Stimulated activated CD4-positive, alpha-beta T cell treated with anti-CD3 and anti-CD28 coated beads, TNF-alpha, amount 100 ng/mL, for 4 hours (primary cell): ENCODE measurements at regions not wholly inside any gene's neighbourhood (a gene's known extent, or its start where the extent isn't known, plus 50 kb on each side); places are given as distances from the start of the nearest gene placed in this dataset.
"Not testable (repeated sequence)": the region's sequence is repeated elsewhere in the genome, so short reads cannot be mapped to it uniquely, and the experiment has no call there.

Source experiments
- DNase-seq, 3 experiments: peaks; one replicate each; pipeline ENCODE4 v3.0.0-alpha.2; 2020; ENCODE audit warnings: low read depth in 3 of 3

DNA sequence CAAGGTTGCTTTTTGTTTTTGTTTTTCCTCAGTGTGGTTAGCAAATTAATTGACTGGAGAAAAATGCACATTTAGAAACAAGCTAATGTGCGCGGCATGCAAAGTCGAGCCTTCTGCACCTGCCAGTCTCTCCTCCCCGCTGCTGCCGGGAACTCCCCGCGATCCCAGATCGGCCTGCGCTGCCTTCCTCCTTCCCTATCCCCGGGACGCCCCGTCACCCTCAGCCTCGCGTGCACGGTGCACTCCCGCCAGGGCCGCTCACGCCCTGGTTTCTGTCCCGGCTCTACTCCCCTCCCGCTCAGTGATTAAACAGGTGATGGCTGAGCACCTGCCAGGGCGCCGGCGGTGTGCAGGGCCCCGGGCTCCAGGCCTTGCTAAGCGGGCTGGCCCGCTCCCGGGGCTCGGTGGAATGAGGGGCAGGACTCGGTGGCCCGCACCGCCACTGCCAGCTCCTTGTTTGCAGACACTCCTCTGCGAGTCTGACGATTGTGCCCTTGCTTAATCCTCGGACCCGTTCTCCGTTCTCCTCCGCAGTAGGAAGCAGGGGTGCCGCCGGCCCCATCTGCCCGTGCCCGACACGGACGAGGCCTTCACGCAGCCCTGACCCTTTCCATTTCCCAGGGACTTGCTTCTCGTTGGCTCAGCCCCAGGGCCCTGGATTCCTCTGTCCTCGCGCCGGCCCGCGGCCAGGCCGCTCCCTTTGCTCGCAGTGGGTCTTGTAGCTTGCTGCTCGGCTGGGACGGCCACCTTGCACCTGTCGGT is 143.4 kb downstream of the TRIML1 start:
- DNase-seq: no peak

DNA sequence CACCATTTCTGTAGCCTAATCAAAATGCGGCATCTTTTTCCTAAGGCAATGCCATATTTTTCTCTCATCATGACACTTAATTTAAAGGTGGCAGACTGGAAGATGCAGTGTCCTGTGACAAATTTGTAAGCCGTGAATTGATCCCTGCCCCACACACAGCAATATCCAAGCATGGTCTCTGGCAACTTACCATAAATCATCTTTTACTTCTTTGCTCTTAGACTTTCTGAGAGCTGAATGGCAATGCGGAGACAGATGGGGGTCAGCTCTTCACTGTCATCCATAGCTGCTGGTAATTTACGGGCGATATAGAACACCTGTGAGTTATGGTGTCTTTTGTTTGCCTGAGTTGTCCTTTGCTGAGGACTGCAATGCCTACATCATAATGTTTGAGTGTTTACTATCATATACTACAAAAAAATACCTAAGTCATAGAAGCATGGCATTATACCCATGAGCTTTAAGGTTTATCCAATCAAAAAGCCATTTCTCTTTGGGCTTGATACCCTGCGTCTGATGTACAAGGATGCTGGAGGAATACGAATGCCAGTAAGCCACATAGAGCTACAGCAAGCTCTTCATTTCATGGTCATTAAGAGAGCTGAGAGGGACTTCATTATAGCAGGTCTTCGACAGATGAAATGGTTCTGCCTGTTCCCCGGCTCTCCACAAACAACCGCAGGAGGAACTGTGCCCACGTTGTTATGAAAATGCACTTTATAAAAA is 148.1 kb downstream of the TRIML1 start:
- no peak for DNase-seq

DNA sequence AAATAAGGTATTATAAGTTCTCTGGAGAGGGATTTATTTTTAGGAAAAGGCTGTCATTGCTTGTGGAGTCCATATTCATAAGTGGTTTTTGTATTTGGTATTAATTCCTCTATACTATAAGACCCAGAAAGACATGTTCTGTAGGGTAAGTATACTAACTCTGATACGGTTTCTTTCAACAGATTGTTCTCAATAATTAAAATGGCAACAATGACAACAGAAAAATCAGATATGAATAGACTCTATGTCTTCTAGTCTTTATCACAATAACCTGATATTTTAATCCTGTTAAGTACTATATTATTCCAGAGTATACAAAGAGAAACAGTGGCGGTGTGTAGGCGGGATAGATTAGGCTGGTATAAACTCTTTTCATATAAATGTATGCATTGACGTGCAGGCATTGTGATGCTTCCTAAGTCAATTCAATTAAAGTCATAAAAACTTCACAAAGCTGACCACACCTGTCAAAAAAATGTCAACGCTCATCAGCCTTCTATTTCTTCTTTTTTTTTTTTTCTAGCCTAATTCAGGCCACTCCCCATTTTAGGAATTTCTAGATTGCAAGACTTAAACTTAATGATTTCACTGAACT is 150.4 kb downstream of the TRIML1 start:
- DNase-seq: no peak

DNA sequence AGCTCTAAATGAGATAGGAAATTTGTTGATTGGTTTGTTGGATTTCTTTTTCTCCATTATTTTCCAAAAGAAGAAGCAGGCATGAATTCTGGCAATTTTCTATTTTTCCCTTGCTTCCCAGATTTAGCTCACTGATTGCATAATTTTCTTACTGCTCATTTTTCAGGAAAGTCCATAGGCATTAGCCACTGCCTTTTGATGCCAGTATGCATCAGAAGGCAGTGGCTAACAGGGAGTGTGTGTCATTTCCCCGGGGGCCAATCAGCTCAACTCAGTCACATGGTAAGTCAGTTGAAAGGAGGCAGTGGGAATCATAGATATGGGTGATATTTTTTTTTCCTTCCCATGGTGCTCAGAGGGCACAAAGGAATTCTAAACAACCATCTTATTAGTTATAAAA is 156.7 kb downstream of the TRIML1 start:
- DNase-seq: no peak

DNA sequence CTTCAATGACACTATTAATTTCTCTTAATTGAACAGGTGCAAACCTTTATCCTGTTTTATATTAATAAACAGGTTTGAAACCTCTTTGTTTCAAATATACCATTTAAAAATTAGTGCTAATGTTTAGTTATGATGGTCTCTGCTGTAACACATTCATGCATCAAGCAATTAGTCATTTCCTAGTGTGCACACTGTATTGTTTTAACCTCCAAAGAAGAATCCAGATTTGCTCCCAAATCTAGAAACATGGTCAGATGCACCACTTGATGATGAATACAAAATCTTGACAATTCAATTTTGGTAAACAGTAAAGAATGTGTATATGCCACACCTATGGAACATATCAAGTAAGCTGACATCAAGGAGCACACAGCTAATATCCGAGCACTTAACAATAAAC is 157.1 kb downstream of the TRIML1 start:
- no peak for DNase-seq

DNA sequence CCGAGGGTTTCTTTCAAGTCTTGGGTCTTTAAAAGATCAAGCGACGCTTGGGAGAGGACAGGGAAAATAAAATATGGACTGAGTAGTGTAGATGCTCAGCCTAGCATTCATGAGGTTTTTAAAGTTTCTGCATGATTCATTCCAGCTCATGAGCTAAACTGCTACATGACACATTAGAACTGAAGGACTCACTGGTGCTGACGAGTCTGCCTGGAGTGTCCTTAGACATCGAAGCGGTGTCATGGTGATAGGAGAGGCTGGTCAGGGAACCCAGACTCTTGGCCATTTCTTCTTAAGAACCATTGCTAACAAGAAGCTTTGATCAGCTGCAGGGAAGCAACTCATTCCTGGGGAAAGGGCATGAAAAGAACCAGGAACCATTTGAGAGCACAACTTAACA is 158.6 kb downstream of the TRIML1 start:
- DNase-seq: no peak

DNA sequence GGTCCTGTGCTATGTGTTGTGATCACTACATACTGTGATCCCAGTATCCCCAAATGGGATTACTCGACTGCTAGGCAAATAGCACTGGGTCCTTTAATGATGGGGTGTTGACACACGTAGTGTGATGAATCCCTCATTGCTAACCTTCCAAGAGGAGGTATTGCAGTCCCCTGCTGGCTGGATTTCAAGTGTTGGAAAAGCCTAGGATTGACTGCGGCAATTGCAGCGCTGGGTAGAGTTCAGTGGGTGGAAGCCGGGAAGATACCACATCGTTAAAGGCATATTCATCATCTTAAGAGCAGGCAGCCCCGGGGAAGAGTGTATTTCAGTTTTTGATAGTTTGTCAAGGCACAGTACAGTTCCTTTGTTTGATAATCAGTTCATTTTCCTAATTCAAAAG is 159.9 kb downstream of the TRIML1 start:
- no peak for DNase-seq

DNA sequence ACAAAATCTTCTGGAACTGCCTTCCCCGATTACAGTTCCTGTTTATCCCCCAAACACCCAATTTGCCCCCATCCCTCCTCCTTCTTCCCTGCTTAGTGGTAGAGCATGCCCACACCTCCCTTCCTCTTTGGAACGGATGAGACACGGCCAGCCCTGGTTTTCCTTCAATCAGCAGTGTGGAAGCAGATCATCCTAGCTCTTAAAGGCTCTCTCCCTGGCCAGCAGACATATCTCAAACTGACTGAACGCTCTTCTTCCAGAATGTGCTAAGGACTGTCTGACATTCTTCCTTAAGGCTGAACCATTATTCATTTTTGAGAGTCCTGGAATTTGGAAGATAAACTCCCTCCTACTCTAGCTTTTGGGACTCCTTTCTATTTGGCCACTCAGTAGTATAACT is 161.1 kb downstream of the TRIML1 start:
- no peak for DNase-seq

DNA sequence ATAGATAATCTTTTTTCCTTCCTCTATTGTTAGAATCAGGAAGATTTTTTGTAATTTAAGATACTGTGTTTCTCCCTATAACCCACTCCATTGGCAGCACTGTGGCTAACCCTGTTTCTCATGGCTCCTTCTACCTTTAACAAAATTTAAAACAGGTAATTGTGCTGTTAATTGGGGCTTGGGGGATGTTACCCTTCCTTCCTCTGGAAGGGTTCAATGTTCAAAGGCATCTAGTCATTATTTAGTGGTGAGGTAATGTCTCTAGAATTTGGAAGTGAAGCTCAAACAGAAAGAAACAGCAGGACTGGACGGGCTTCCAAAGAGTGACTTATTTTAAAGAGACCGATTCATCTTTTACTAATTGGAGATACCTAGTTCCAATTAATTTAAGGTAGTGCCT is 166.4 kb downstream of the TRIML1 start:
- DNase-seq: no peak

DNA sequence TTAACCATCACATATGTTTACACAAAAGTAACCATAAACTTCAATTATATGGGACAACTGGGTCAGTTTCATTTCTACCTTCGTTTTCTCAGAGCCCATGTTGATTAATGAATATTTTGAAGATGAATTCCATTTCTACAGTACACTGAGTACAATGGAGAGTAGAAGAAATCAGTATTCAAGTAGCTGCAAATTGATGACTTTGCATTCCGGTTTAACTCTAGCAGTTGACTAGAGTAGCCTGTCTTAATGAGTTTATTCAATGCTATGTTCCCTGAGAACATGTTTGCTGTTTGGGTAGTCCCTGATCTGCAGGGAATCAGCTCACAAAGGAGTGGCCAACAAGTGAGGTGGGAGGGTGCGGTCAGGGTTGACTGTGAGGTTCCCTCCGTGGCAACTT is 168.3 kb downstream of the TRIML1 start:
- DNase-seq: no peak

DNA sequence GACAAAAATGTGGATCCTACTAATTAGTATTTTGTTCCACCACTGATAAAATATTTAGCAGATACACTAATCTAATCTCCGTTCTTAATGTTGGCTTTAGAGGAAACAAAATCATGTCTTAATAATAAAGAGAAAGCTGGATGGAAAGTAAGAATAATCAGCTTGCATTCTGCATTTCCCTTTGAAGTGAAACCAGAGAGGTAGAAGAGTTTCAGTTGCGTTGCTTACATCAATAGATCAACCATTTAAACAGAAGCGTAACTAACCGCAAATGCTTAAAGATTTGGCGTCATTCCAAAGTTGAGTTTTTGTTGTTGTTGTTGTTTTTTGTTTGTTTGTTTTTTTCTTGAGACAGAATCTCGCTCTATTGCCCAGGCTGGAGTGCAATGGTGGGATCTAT is 168.9 kb downstream of the TRIML1 start:
- no peak for DNase-seq

DNA sequence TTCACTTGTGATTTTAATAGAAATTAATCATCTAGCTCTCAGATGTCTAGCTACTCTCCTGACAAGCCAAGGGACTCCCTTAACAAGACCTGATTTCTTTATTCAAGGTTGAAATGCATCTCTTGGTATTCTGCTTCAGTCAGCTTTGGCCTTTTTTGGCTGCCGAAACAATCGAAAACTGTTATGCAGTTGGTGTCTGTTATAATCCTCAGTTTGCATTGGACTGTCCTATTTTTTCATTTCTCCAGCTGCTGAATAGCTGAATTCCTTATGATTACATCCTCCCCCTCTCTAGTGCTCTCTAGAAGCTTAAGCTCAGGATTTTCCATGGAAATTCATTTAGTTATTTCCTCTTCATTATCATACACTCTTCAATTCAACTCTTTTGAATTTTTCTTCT is 177.2 kb downstream of the TRIML1 start:
- no peak for DNase-seq

DNA sequence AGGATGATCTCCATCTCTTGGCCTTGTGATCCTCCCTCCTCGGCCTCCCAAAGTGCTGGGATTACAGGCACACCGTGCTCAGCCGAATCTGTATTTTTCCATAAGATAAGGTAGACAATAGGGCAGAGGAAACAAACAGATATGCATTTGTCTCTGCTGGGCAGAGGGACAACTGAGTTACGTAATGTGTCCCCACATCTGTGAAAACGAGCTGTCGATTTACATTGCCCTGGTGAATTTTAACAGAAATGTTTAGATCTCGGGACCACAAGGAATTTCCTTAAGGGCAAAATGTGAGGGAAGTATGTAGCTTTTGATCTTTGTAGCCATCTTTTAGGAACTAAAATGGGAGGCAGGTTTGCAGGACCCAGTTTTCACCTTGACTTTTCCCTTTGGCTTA is 189.7 kb downstream of the TRIML1 start:
- DNase-seq: no peak

DNA sequence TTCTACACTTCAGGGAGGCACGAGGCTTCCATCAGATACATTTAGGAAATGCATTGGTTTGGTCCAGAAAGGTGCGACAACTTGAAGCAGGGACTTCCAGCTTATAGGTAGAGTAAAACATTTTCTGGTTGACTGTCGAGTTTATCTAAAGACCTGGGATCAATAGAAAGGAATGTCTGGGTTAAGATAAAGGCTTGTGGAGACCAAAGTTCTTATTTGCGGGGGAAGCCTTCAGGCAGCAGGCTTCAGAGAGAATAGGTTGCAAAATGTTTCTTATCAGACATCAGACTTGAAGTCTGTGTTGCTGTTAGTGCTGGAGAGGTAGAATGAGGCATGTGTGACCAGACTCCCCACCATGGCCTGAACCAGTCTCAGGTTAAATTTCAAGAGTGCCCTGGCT is 190.3 kb downstream of the TRIML1 start:
- DNase-seq: no peak

DNA sequence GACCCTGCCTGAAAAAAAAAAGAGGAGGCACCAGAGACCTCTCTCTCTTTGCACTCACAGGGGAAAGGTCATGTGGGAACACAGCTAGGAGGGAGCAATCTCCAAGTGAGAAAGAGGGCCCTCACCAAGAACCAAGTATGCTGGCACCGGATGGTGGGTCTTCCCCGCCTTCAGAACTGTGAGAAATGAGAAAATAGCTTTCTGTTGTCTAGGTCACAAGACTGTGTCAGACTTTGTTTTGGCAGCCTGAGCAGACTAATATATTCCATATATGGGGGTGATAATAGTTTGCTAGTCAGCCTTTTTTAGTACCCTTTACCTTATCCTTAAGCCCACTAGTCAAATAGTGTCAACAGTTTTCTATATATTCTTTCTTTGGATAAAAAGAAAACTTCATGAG is 193.0 kb downstream of the TRIML1 start:
- no peak for DNase-seq

DNA sequence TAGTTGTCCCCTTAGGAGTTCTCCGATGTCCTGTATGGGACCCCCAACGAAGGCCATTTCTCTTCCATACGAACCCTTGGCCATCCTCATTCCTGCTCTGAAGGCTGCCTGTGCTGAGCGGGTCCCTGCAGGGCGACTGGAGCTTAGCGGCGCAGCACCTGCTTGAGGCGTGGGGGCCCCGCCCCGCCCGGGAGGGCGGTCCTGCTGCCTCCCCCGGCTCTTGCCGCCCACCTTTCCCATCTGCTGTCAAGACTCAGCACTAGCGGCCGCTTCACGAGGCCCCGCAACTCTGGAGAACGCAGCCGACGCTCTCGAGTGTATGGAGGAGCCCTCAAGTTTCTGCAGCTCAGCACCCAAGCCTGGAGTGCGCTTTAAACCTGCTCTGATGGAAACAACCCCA is 197.7 kb downstream of the TRIML1 start:
- DNase-seq: no peak

DNA sequence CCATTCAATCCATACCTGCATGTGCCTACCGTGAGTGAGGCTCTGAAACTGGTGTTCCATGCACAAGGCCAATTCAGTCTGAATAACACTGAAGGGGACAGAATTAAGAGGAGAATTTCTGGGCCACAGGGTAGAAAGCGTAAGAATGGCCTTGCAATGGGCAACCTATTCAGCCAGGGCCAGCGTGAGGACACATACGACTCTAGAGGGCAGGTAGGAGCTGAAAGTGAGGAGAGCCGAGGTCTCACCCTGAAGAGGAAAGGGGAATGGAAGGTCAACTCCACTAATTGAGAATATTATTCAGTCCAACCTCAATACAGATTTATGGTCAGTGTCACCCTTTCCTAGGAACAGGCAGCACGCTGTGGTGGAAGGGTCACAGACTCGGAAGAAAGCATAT is 202.2 kb downstream of the TRIML1 start:
- no peak for DNase-seq

DNA sequence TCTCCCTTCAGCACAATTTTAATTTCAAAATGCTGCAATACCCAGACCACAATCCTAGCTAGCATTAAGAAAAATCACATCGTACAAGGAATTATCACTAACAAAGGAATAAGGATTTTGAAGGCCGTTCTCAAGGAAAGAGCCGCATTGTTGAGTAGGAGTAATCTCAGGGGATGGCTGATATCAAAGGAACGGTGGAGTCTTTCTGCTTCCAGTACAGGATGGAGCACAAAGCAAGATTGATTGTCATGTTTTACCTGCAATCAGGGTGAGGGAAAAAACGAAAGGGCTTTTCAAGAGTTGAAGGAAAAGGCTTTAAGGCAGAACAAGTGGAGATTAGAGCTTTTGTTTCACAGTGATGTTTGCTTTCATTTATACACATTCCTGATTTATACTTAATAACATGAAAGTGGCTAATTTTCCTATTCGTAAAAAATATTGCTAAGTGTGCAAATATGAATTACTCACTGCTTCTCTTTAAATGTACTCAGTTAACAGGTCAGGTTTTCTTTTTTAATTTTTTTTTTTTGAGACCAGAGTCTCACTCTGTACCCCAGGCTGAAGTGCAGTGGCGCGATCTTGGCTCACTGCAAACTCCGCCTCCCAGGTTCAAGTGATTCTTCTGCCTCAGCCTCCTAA is 207.0 kb downstream of the TRIML1 start:
- no peak for DNase-seq

DNA sequence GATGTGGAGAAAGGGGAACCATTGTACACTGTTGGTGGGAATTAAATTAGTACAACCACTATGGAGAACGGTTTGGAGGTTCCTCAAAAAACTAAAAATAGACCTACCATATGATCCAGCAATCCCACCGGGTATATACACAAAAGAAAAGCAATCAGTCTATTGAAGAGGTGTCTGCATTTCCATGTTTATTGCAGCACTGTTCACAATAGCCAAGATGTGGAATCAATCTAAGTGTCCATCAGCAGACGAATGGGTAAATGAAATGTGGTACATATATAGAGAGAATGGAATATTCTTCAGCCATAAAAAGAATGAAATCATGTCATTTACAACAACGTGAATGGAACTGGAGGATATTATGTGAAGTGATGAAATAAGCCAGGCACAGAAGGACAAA is 208.1 kb downstream of the TRIML1 start:
- no peak for DNase-seq

DNA sequence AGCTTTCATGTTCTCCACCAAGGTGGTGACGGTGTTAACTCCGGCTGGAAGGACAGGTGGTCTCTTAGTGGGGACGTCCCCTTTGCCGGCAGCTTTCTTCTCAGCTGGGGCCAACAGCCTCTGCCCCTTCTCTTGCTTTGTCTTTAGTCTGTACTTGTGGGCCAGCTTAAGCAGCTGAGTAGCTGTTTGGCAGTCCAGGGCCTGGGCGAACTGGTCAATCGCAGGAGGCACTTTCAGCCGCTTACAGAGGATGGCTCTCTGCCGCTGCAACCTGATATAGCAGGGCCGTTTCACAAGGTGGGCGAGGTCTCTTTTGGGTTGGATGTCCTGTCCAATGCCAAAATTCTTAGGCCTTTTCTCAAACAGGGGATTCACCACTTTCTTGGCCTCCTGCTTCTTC is 210.3 kb downstream of the TRIML1 start:
- DNase-seq: not testable (repeated sequence)

DNA sequence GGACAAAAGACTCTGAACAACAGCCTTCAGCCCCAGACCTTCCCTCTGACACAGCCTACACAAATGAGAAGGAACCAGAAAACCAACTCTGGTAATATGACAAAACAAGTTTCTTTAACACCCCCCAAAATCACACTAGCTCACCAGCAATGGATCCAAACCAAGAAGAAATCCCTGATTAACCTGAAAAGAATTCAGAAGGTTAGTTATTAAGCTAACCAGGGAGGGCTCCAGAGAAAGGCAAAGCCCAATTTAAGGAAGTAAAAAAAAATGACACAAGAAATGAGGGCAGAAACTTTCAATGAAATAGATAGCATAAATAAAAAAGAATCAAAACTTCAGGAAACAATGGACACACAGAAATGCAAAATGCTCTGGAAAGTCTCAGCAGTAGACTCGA is 224.0 kb downstream of the TRIML1 start:
- no peak for DNase-seq

DNA sequence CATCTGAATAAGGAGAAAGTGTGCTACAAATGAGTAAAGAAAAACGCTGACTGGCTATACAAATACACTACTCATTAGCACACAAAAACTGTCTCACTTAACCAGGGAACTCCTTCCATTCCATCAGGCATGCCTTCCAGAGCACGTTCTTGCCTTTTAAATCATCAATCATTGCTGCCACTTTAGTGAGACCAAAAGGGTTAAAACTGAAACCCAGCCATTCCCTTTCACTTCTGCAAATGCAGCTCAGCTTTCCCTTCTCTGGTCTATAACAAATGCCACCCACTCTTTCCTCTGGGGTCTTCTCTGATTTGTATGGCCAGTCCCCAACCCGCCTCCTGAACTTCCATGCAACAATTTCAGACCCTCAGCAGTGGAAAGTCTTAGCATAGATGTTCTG is 231.5 kb downstream of the TRIML1 start:
- no peak for DNase-seq

DNA sequence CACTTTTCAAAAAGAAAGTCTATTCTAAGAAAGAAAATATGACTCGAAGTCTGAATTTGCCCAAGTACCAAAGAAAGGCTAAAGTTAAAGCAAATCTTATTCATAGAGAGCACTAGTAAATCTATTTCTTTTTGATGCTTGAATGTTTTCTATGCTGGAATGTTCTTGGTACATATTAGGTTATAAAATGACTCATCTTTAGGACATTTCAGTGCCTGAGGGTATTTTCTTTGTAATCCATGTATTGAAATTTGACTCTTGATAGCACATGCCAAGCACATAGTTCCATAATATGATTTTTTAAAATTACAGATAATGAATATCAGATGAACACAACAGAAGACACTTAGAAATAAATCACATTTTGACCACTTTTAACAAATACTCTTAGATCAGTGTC is 232.8 kb downstream of the TRIML1 start:
- no peak for DNase-seq
